PFSK-1 (cell line): ENCODE measurements at regions not wholly inside any gene's neighbourhood (a gene's known extent, or its start where the extent isn't known, plus 50 kb on each side); places are given as distances from the start of the nearest gene placed in this dataset.

ENCODE experiments used
- FOXP2 ChIP-seq: optimal IDR thresholded peaks from 2 replicates; pipeline ENCODE3; 2011; ENCODE audit warnings: borderline replicate concordance, control low read depth, inconsistent platforms; ENCODE audit not compliant: insufficient read depth; ENCODE audit errors: extremely low read length, extremely low read depth
- POLR2AphosphoS5 ChIP-seq: IDR thresholded peaks from 2 replicates; pipeline ENCODE4 v1.6.1; 2012; ENCODE audit warnings: low read depth, mild to moderate bottlenecking, control low read depth, low read length, moderate library complexity
- REST ChIP-seq, 2 experiments: IDR thresholded peaks; 2 replicates each; pipeline versions ENCODE4 v1.6.1 to v1.8.0; 2011 to 2012; ENCODE audit warnings: low read depth in 2 of 2, low read length in 2 of 2, control low read depth in 1 of 2, inconsistent platforms in 1 of 2, mild to moderate bottlenecking in 1 of 2, moderate library complexity in 1 of 2; ENCODE audit not compliant: insufficient read depth in 1 of 2
- SIN3A ChIP-seq: IDR thresholded peaks from 2 replicates; pipeline ENCODE4 v1.6.1; 2012; ENCODE audit warnings: mild to moderate bottlenecking, low read length, moderate library complexity, borderline replicate concordance; ENCODE audit not compliant: insufficient read depth
- TAF1 ChIP-seq: IDR thresholded peaks from 2 replicates; pipeline ENCODE4 v1.6.1; 2012; ENCODE audit warnings: low read length, control low read depth, borderline replicate concordance; ENCODE audit not compliant: insufficient read depth

DNA sequence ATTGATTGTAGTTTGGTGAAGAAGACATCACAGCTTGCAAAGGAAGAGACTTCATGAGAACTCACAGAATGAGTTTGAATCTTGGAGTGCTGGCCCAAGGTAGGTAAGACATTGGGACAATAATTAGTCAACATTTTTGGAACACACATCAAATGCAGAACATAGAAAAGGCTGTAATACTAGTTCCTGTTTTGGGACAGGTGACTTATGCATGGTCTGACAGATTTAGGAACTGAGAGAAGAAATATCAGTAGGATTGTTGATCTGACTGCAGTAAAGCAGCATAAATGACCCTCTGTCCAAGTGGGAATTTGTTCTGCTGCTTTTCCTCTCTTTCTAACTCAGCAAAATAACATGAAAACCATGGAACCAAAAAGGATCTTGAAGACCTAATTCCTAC, 102.3 kb upstream of the MAP3K7 start:
- TF ChIP-seq SIN3A: no peak
- no peak for TF ChIP-seq POLR2AphosphoS5
- no peak for TF ChIP-seq TAF1
- no peak for TF ChIP-seq REST (IDR thresholded peaks at IDR 0.05; ENCODE audit: insufficient read depth in 1 of 2, low read depth in 2 of 2, low read length in 2 of 2)
- no peak for TF ChIP-seq FOXP2

- no peak for TF ChIP-seq FOXP2
- TF ChIP-seq POLR2AphosphoS5: no peak
- no peak for TF ChIP-seq TAF1
Measured at GRCh38 chr6:90687775-90688380, 101.0 kb upstream of the MAP3K7 start.

DNA sequence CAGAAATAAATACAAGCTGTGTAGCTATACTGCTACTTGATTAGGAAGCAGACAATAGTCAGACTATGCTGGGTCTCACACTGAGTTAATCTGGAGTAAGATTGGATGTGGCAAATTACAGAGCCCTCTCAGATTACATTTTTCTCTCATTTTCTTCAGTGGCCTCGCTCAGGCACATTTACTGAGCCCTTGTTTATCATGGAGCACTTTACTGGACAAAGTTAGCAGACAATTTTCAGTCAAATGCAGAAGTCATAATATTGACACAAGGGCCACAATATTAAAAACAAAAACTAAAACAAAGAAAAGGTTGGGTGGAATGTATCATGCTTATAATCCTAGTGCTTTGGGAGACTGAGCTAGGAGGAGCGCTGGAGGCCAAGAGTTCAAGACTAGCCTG, 95.0 kb upstream of the MAP3K7 start:
- TF ChIP-seq FOXP2 (no peak), TAF1 (no peak), SIN3A (no peak), POLR2AphosphoS5 (no peak), REST (IDR thresholded peaks at IDR 0.05; ENCODE audit: insufficient read depth in 1 of 2, low read depth in 2 of 2, low read length in 2 of 2) (no peak)

DNA sequence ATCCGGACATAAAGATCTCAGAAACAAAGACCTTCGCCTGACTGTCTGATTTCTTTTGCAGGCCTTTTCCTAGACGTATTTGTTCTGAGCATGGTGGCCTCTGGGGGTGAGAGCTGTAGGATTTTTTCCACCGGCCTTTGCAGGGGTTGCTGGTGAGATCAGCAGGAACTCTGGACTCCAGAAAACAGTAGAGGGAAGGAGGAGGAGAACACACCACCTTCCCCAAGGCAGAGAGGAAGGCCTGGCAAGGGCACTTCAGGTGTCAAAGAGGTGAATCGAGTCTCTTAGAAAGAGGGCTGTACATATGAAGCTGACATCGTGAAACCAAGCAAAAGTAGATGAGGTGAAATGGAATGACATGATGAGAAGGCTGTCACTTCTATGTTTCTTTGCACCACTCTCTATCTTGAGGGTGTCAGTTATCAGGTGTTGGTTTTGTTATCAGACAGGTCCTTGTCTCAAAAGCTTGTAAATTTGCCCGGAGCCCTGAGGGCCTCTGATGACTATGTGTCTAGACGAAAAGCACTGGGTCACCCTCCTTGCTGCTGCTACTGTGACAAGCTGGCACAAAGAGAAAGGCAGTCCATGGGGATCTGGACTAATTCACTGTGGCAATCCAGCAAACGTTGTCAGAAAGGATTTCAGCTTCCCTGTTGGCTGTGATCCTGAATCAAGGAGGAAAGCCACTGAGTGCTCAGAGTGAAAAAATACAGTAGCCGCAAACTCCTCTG, 91.3 kb upstream of the MAP3K7 start:
- TF ChIP-seq POLR2AphosphoS5: no peak
- no peak for TF ChIP-seq SIN3A
- no peak for TF ChIP-seq FOXP2
- TF ChIP-seq REST (IDR thresholded peaks at IDR 0.05; ENCODE audit: insufficient read depth in 1 of 2, low read depth in 2 of 2, low read length in 2 of 2): no peak
- TF ChIP-seq TAF1: no peak

DNA sequence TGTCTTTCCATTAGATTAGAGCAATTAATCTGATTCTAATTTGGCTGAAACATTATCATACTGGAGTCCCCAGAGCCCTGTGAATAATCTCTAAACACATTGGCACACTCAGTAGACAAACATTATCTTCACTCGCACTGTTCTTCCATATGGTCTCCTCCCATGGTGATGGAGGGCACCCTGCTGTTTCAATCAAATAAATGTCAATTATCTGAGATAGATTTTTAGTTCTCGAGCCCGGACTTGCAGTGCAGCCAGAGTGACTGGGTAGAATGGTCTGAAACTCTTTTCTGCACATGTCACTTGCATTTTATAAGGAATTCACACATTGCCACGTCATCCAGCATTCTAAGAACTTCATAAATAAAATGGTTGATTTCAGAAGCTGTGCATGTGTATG, 90.6 kb upstream of the MAP3K7 start:
- TF ChIP-seq POLR2AphosphoS5: no peak
- no peak for TF ChIP-seq SIN3A
- TF ChIP-seq FOXP2: no peak
- no peak for TF ChIP-seq TAF1
